Karpas-422 (cell line): ENCODE measurements at regions not wholly inside any gene's neighbourhood (a gene's known extent, or its start where the extent isn't known, plus 50 kb on each side); places are given as distances from the start of the nearest gene placed in this dataset.

Experiments
- DNase-seq: peaks from one replicate; pipeline ENCODE4 v3.0.0-alpha.2; 2015
- H2AFZ ChIP-seq: fragments of 200-600 bp; sonication (generic); 2 replicates; pipeline ENCODE4 v1.6.1; 2014; ENCODE audit warnings: antibody characterized with exemption, low read length, mixed read lengths
- H3K27ac ChIP-seq: fragments of 200-600 bp; sonication (generic); 2 replicates; pipeline ENCODE4 v1.5.1; 2014; ENCODE audit warnings: mild to moderate bottlenecking, low read length, moderate library complexity
- H3K27me3 ChIP-seq: fragments of 200-600 bp; sonication (generic); 2 replicates; pipeline ENCODE4 v1.6.1; 2014; ENCODE audit warnings: low read length, mixed read lengths
- H3K36me3 ChIP-seq: fragments of 200-600 bp; sonication (generic); 2 replicates; pipeline ENCODE4 v1.6.1; 2014; ENCODE audit warnings: low read length, mixed read lengths; ENCODE audit not compliant: insufficient read depth
- H3K4me1 ChIP-seq: fragments of 200-600 bp; sonication (generic); 2 replicates; pipeline ENCODE4 v1.6.1; 2014; ENCODE audit warnings: mild to moderate bottlenecking, low read length, mixed read lengths
- H3K4me2 ChIP-seq: fragments of 200-600 bp; sonication (generic); 2 replicates; pipeline ENCODE4 v1.6.1; 2014; ENCODE audit warnings: low read length, low read depth, mild to moderate bottlenecking; ENCODE audit not compliant: poor library complexity, severe bottlenecking
- H3K4me3 ChIP-seq: fragments of 200-600 bp; sonication (generic); 2 replicates; pipeline ENCODE4 v1.5.1; 2014; ENCODE audit warnings: mild to moderate bottlenecking, antibody characterized with exemption, low read length, mixed read lengths
- H3K79me2 ChIP-seq: fragments of 200-600 bp; sonication (generic); 2 replicates; pipeline ENCODE4 v1.6.1; 2014; ENCODE audit warnings: mild to moderate bottlenecking, low read length, mixed read lengths
- H3K9ac ChIP-seq: fragments of 200-600 bp; sonication (generic); 2 replicates; pipeline ENCODE4 v1.6.0; 2014; ENCODE audit warnings: low read length
- H3K9me2 ChIP-seq: fragments of 200-600 bp; sonication (generic), shearing (Covaris generic); replicated peaks from 2 replicates; pipeline ENCODE4 v1.6.0; 2014; ENCODE audit warnings: mild to moderate bottlenecking, low read length, moderate library complexity; ENCODE audit not compliant: insufficient read depth
- H3K9me3 ChIP-seq: fragments of 300-700, 200-600 bp; sonication (generic); 2 replicates; pipeline ENCODE4 v1.6.1; 2014; ENCODE audit warnings: low read length, mixed read lengths
- H4K20me1 ChIP-seq: fragments of 200-600 bp; sonication (generic); 2 replicates; pipeline ENCODE4 v1.6.1; 2014; ENCODE audit warnings: mild to moderate bottlenecking, antibody characterized with exemption, low read length, low read depth; ENCODE audit not compliant: insufficient read depth

- Histone ChIP-seq H3K79me2 (no peaks in the 10 kb centered on the region), H3K4me3 (no peak overlapping the region), H4K20me1 (no peaks in the 10 kb centered on the region), H3K4me1 (no peaks in the 10 kb centered on the region), H3K9me3 (no peaks in the 10 kb centered on the region), H3K9me2 (no peaks in the 10 kb centered on the region), H3K27me3 (no peaks in the 10 kb centered on the region), H3K36me3 (no peaks in the 10 kb centered on the region), H3K4me2 (no peak overlapping the region), H3K9ac (no peak overlapping the region), H3K27ac (no peak overlapping the region), H2AFZ (no peak overlapping the region)
- DNase-seq, result no peak
Measured at GRCh38 chr4:156710365-156711192, 261.0 kb downstream of the PDGFC start.

DNA sequence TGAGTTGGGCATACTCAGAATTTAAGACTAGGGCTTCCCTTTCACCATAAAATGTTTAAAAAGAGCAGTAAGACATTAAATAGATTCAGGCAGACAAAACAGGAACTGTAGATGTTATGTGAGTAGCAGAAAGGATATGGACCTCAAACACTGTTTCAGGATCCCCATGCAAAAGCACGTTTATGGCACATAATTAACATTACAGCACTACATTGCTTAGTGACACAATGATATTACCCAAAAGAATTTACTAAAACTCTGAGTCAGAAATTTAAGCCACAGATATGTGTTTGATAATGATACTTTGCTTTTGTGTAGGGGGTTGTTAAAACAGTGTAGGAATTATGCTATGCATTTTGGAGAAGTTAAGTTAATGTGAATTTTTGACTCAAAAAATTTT, 266.3 kb downstream of the PDGFC start:
- DNase-seq, result no peak
- H3K4me2 ChIP-seq, result no peak overlapping the region
- no peak overlapping the region for H2AFZ ChIP-seq
- no peak overlapping the region for H3K4me3 ChIP-seq
- H3K9ac ChIP-seq, result no peak overlapping the region
- no peak overlapping the region for H3K27ac ChIP-seq
- H4K20me1 ChIP-seq, result no peaks in the 10 kb centered on the region
- no peaks in the 10 kb centered on the region for H3K9me2 ChIP-seq
- no peaks in the 10 kb centered on the region for H3K4me1 ChIP-seq
- H3K79me2 ChIP-seq, result no peaks in the 10 kb centered on the region
- H3K9me3 ChIP-seq, result no peaks in the 10 kb centered on the region
- H3K27me3 ChIP-seq, result no peaks in the 10 kb centered on the region
- H3K36me3 ChIP-seq, result no peaks in the 10 kb centered on the region

DNA sequence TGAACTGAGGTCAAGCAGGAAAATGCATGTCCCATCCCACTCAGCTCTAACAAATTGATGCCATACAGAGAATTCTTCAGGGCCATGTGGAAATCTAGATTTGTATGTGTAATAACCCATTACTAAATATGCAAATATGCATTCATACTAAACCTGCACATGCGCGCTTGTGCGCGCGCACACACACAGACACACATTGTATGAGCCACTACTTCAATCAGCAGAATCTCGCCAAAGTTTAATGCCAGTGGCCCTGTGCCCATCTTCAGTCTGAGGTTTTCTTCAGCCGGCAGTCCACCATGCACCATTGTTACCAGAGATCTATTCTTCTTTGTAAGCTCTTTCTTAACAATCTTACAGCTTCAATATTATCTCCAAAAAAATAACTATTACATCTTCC, 276.4 kb downstream of the PDGFC start:
- Histone ChIP-seq H3K4me2 (no peak overlapping the region), H3K36me3 (no peaks in the 10 kb centered on the region)

DNA sequence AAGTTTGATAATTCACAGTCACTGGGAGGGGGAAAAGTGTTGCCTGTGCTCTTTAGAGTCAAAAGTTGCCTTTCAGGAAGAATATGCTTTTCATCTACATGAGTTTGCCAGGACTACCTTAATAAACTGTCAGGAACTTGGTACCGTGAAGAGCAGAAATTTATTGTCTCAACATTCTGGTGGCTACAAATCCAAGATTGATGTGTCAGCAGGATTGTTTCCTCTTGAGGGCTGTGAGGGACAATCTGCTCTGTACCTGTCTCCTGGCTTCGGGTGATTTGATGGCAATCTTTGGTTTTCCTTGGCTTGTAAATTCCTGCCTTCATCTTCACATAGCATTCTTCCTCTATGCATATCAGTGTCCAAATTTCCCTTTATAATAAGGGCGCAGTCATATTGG, 277.2 kb downstream of the PDGFC start:
- Histone ChIP-seq H3K27me3 (no peaks in the 10 kb centered on the region), H3K27ac (no peak overlapping the region), H3K4me1 (no peaks in the 10 kb centered on the region), H4K20me1 (no peaks in the 10 kb centered on the region), H3K36me3 (no peaks in the 10 kb centered on the region), H3K9ac (no peak overlapping the region), H3K4me2 (no peak overlapping the region), H3K9me3 (no peaks in the 10 kb centered on the region), H2AFZ (no peak overlapping the region), H3K79me2 (no peaks in the 10 kb centered on the region), H3K4me3 (no peak overlapping the region), H3K9me2 (no peaks in the 10 kb centered on the region)
- no peak for DNase-seq

More for the DNA sequence above, 276.4 kb downstream of the PDGFC start:
- Histone ChIP-seq H2AFZ (no peak overlapping the region), H3K79me2 (no peaks in the 10 kb centered on the region), H3K9ac (no peak overlapping the region), H4K20me1 (no peaks in the 10 kb centered on the region), H3K9me2 (no peaks in the 10 kb centered on the region; the same call in 1 of the 2 replicates), H3K27ac (no peak overlapping the region), H3K4me3 (no peak overlapping the region), H3K9me3 (no peaks in the 10 kb centered on the region), H3K27me3 (no peaks in the 10 kb centered on the region), H3K4me1 (no peaks in the 10 kb centered on the region)
- no peak for DNase-seq

DNA sequence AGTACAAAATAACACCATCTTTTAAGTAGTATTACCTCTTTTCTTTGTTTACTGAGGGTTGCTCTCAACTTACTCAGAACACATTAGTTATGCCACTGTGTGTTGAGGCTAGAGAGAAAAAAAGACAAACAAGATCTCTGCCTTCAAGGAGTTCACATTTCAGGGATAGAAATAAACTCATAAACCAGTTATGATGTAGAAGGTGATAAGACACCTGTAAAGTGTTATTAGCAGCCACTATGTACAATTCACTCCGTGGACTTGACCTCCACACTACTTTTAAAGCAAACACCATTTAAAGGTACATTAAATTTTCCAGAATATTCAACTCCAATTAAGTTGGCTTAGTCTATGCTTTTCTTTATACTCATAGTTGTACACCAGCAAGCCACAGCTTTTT, 278.0 kb downstream of the PDGFC start:
- H3K27ac ChIP-seq, result no peak overlapping the region
- H3K9ac ChIP-seq, result no peak overlapping the region
- no peak overlapping the region for H3K4me2 ChIP-seq
- no peaks in the 10 kb centered on the region for H3K4me1 ChIP-seq
- no peaks in the 10 kb centered on the region for H4K20me1 ChIP-seq
- H3K9me3 ChIP-seq, result no peaks in the 10 kb centered on the region
- H3K79me2 ChIP-seq, result no peaks in the 10 kb centered on the region
- no peaks in the 10 kb centered on the region for H3K36me3 ChIP-seq
- H3K4me3 ChIP-seq, result no peak overlapping the region
- H3K9me2 ChIP-seq, result no peaks in the 10 kb centered on the region
- no peak for DNase-seq
- no peak overlapping the region for H2AFZ ChIP-seq
- H3K27me3 ChIP-seq, result no peaks in the 10 kb centered on the region

DNA sequence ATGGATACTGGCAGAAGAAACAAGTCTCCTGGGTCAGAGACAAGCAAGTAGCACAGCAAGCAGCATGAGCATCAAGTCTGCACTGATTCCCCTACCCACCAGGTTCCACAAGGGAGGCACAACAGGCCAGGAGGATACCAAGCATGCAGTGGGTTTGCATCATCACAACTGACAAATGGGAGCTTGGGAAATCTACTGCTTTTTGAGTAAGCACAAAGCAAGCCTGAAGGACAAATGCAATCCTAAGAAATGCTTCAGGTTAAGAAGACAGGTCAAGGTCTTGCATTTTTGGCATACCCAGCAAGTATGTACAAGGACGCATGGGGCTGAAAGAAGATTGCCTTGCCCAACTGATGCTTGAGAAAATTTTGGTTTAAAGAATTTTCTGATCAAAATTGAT, 279.6 kb downstream of the PDGFC start:
- no peak overlapping the region for H3K27ac ChIP-seq
- H2AFZ ChIP-seq, result no peak overlapping the region
- no peaks in the 10 kb centered on the region for H4K20me1 ChIP-seq
- no peaks in the 10 kb centered on the region for H3K9me3 ChIP-seq
- no peaks in the 10 kb centered on the region for H3K36me3 ChIP-seq
- H3K9ac ChIP-seq, result no peak overlapping the region
- no peaks in the 10 kb centered on the region for H3K79me2 ChIP-seq
- no peaks in the 10 kb centered on the region for H3K4me1 ChIP-seq
- H3K4me3 ChIP-seq, result no peak overlapping the region
- DNase-seq, result no peak
- no peak overlapping the region for H3K4me2 ChIP-seq
- no peaks in the 10 kb centered on the region for H3K9me2 ChIP-seq
- H3K27me3 ChIP-seq, result no peaks in the 10 kb centered on the region

GRCh38 chr4:156690572-156690971, 281.0 kb downstream of the PDGFC start:
- no peak for DNase-seq
- Histone ChIP-seq H3K79me2 (no peaks in the 10 kb centered on the region), H4K20me1 (no peaks in the 10 kb centered on the region), H3K4me3 (no peak overlapping the region), H3K9me3 (no peaks in the 10 kb centered on the region), H3K36me3 (no peaks in the 10 kb centered on the region), H3K4me1 (no peaks in the 10 kb centered on the region), H3K9me2 (no peaks in the 10 kb centered on the region), H3K27me3 (no peaks in the 10 kb centered on the region), H3K27ac (no peak overlapping the region), H2AFZ (no peak overlapping the region), H3K4me2 (no peak overlapping the region), H3K9ac (no peak overlapping the region)

DNA sequence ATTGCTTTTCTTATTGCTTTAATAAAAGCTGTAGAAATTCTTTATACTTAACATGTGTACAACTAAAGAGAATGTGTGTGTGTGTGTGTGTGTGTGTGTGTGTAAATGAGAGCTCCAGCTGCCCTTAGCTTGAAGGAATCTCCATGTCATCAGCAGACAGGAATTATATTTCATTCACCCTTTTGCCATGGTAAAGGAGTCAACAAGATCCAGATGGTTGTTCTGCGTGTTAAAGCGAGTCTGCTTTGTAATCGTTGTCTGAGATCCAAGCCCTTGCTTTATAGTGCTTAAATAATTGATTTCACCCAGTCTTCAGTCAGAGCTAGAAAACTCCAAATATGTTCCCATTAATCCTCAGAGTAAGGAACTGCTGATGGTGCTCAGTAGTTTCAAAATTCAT, 285.5 kb downstream of the PDGFC start:
- Histone ChIP-seq H3K4me1 (no peaks in the 10 kb centered on the region), H4K20me1 (no peaks in the 10 kb centered on the region), H3K27me3 (no peaks in the 10 kb centered on the region), H3K9me2 (no peaks in the 10 kb centered on the region), H3K36me3 (no peaks in the 10 kb centered on the region), H2AFZ (no peak overlapping the region), H3K4me3 (no peak overlapping the region), H3K9ac (no peak overlapping the region), H3K9me3 (no peaks in the 10 kb centered on the region), H3K79me2 (no peaks in the 10 kb centered on the region), H3K4me2 (no peak overlapping the region), H3K27ac (no peak overlapping the region)
- DNase-seq, result no peak
